KG1 (cell line): ENCODE measurements at regions not wholly inside any gene's neighbourhood (a gene's known extent, or its start where the extent isn't known, plus 50 kb on each side); places are given as distances from the start of the nearest gene placed in this dataset.
"Not testable (repeated sequence)": the region's sequence is repeated elsewhere in the genome, so short reads cannot be mapped to it uniquely, and the experiment has no call there.

ENCODE experiments used
- DNase-seq: peaks from one replicate; lab custom pipeline; 2025; lab: John Stamatoyannopoulos, UW

DNA sequence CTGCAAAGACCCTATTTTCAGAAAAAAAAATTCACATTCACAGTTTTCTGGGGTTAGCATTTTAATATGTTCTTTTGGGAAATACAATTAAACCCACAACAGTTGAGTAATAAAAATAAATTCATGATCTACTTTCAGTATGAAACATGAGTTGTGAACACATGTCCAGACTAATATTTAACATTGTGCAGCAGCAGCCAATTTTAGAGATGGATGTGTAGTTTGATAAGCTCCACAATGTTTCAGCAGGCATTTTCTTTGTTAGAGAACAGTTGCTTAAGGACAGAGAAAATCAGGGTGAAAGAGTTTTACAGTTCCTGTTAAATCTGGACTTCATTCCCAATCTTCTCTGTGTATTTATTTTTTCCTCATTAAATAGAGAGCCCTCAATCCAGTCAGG is 519.5 kb downstream of the PIK3C3 start:
- DNase-seq = no peak

DNA sequence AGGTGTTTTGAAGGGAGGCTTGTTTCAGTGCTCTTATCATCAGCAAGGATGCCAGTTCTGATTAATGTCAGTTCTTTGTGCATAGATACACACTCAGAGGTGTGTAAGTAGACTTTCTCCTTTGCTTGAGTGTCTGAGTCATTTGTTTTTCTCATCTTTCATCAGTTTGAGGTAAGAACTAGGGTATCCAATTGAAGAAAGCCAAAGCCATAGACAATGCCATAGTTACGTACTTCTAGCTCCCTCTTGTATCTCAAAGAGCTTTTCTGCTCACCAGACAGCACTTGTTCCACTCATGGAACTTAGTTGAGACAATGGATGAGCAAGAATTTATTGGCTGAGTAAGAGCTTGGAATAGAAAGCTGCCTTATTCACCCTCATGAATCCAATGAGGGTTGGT is 520.1 kb downstream of the PIK3C3 start:
- no peak for DNase-seq

DNA sequence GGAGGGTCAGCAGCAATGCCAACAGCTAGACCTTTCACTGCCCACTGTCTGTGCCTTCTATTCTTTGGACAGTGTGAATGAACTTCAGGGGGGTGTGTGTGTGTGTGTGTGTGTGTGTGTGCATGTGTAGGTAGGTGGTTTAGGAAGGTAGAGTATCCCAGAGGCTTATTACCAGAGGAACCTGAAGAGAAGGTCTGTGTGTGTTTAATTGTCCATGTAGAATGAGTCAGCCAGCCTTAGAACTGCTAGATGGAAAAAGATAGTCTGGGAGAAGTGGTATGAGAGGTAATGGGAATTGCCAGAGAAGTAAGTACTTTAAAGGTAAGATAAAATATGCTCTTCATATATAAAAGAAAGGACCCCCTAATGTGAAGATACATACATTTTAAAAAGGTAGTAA is 522.2 kb downstream of the PIK3C3 start:
- no peak for DNase-seq

DNA sequence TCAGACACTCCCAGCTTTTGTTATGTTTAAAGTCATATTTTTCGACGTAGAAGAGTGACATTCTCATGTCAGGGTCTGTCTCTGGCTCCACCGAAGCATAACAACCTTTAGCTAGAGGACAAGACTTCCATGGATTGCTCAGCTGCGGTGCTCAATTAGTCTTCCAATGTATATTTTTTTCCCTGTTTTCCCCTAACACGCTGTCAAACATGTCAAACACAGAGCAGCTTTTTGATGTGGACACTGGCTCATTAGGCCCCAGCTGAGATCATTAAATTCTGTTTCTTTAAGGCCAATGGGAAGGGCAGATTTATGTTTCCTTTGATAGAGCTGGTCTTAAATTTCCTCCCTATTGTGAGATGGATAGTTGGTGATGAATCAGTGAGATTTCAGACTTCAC is 525.4 kb downstream of the PIK3C3 start:
- no peak for DNase-seq

DNA sequence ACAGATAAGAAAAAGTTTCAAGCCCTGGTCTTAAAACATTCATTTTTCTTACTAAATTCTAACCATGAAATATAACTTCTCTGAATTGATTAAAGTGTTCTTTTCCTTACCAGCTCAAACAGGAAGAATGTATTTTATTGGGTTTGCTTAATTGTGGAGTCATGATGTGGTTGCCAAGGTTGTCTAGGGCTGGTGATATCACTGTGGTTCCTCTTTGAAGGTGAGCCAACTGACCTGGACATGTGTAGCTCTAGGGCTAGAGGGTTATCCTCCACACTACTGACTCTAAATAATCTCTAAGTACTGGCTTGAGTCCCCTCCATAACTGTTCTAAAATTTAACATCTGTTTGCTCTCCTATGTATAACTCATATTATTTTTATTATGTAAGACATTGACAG is 529.6 kb downstream of the PIK3C3 start:
- DNase-seq = no peak

DNA sequence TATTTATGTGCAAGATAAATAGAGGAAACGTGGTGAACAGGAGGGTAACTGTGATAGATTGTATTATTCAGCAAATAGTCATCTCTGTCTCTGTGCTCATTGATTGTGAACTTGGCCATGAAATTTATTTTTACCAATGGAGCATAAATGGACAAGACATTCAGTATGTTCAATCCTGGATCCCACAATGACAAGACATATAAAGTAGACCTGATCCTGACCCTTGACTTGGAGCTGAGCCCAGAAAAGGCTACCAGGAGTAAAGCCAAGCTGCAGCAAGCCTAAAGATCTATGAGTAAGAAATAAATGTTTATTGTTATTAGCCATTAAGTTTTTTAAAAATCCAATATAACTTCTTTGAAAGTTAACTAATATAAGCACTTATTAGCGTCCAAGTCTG is 531.2 kb downstream of the PIK3C3 start:
- DNase-seq = no peak

DNA sequence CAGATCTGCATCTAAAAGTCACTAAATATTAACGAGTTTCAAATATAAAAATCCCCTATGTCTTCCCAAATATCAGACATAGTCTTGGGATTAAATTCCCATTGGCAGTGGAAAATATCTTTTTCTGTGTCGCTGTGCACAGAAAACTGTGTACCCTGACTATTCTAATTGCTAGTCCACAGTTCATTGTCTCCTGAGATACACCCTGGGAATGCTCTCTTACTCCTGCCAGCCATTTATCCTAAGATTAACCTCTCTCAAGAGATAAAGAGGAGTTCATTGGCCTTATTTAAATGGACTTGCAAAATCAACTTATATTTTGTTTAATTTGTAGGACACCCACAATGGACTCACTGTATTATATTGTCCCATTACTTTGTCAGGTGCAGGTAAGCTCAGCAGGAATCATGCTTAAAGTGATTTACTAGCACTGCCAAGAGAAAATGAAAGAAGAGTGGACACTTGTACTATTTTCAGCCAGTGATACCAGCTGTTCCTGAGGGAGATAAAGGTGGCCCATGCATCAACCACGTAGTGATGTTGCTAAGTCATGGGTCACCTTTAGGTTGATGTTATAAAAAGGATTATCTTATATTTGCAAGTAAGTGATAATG is 553.8 kb downstream of the PIK3C3 start:
- DNase-seq = no peak

DNA sequence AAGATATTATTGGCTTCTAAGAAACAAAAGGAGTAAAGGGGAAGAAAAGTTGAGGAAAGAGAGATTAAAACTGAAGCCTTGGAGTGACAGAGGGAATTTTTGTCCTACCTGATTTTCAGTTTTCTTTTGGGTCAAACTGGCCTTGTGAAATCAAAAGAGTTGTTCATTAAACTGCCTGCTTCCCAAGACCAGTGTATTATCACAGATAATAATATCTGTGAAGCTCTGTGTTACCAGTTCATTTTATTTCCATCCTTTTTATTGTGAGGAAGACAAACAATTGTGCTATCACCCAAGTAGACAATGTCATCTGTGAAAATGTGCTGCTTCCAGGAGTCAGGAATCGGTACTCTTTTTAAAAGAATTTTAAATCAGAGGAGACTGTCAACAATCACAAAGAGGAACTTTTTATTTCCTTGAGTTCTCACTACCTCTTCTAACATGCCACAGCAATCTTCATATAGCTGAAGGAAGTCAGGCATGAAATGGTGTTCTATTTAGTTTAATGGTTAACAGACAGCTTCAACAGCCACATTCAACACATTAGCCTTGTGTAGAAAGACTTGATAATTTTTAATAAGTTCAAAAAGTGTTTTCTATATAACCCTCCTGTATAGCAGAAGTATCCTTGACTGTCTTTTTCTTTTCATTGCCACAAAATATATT is 554.8 kb downstream of the PIK3C3 start:
- no peak for DNase-seq

DNA sequence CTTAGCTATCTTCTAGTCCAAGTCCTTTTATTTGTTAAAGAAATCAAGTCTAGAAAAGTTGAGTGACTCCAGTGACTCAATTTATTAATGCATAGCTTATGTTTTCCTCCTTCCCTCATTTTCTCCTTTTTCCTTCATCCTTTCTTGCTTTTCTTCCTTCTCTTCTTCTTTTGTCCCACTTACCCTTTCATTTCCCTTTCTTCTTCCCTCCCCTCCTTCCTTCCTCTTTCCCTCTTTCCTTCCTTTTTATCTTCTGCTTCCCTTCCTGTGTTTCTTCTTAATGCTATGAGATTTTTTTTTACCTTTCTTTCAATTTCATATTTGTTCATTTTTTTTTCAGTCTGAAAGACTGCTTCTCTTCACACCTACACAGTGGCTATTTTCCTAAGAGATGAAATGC is 555.5 kb downstream of the PIK3C3 start:
- no peak for DNase-seq

DNA sequence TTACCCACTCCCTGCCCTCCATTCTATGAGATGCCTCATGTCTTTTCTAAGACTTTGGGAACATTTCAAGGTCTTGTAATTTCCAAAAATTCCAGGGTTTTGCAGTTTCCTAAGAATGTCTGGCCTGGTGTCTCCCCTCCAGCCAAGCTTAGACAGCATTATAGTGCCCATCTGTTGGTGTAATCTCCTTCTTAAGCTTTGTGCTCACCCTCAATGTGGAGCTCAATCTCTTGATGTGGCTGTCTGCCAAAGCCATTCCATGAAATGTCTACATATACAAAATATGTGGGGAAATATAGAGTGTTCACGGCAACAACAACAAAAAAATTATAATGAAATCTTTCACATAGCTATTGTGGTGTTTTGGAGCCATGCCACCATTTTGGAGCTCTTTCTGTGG is 558.4 kb downstream of the PIK3C3 start:
- DNase-seq = no peak

DNA sequence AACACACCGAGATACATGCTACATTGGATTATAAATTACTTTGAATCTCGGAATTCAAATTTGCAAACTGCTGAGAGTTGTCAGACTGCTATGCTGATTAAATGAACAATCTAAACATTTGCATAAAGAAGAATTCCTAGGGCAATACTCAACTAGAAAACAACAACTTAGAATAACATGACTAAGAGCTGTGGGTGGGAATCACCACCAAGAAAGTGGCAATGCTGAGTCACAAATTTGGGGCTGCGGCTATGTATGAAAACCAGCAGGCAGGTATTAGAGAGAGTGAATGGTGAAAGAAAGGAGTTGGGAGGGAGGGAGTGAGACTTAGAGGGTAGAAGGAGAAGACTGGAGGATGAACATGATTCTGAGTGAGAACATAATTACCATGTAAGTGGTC is 559.5 kb downstream of the PIK3C3 start:
- no peak for DNase-seq

DNA sequence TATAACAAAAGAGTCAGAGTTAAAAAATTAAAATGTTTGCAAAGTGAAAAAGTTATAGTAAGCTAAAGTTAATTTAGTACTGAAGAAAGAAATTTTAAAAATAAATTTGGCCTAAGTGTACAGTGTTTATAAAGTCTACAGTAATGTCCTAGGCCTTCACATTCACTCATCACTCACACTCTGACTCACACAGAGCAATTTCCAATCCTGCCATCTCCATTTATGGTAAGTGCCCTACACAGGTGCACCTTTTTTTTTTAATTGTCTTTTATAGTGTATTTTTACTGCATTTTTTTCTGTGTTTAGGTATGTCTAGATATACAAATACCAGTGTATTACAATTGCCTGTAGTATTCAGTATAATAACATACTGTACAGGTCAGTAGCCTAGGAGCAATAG is 562.9 kb downstream of the PIK3C3 start:
- DNase-seq = no peak

DNA sequence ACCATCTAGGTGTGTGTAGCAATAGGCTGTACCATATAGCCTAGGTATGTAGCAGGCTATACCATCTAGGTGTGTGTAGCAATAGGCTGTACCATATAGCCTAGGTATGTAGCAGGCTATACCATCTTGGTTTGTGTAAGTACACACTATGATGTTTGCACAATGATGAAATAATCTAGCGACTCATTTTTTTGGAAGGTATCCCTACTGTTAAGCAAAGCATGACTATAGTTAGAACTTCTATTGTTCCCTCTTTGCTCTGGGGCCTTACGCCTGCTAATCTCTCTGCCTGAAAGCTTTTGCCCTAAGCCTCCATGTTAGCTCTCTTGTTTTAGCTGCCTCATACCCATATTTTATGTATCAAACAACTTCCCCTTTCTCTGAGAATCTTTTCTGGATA is 563.3 kb downstream of the PIK3C3 start:
- DNase-seq = not testable (repeated sequence)

DNA sequence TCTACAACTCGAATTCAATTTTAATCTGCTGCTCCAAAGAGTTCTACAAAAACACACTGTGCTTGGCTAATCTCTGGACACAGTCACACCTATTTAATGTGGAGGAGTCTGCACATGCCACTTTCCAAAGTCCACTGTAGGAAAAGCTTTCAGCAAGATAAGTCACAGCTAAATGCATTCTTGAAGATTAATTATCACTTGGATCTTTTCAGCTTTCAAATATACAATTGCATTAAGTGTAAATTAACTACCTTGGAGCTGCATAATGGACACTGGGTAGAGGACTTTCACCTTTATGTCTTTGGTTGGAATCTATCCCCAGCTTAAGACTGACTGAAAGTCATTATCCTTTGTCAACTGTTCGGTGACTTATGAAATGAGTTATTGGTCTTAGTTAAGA is 565.1 kb downstream of the PIK3C3 start:
- DNase-seq = no peak

DNA sequence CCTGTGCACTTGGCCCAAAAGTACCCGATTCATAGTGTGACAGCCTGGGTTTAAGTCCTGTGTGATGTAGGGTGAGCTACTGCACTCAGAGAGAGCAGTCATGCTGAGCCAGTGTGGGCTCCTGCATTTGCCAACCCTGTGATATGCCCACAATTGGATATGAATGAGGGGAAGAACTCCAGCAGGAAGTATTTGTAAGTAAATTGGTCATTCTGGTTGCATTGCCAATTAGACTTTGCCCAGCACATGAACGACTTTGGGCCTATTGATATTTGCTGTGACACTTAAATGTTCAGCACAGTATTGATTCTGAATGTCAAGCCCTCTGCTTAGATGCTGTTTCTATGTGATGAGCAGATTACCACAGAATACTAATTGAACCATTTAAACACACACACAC is 570.9 kb downstream of the PIK3C3 start:
- DNase-seq = no peak

DNA sequence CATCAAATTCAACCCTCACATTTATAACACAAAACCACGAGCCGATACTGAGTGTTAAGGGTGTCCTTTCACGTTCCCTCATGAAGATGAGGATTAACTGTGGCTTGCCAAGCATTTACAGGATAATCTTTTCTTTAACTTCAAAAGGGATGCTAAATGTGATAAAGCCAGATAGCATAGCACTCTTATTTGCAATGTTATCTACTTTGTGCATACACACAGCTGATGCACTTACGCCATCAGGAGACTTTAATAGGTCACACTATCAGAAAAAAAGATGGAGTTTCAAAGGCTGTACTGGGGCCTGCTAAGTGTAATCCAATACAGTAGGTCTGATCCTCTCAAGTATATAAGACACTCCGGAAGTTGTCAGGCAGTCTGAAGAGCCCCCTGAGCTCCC is 572.7 kb downstream of the PIK3C3 start:
- DNase-seq = no peak

DNA sequence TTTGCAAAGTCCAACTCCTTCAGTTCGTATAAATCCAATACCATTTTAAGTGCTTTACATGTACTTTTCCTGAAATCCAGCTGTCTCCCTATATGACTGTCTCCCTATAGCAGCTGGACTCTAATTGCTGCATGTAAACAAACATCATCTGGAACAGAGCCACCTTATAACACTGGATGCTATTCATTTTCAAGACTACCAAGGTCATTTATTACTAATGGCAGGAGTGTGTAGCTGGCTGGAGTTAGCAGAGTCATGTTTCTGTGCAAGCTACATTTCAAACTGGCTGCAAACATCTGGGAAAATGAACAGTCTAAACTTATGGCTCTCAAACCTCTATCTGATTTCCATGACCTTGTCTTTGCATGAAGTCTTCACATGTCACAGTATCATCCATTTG is 575.2 kb downstream of the PIK3C3 start:
- no peak for DNase-seq

DNA sequence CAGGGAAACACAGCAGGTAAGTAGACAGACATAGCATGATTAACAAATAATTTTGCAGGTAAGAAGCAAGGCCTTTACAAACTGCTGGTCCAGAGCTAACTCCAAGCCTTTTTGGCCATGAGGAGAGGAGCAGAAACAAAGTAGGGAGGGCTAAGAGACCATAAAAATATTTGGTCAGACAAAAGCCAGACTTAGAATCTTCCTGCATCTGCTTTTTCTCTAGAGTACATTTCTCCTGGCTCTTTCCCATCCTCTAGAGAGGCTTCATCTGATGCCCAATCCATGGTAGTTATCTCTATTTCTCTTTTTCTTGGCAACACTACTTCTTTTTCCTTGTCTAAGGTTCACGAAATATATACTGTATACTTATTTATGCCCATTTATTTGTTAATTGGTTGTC is 577.1 kb downstream of the PIK3C3 start:
- no peak for DNase-seq

DNA sequence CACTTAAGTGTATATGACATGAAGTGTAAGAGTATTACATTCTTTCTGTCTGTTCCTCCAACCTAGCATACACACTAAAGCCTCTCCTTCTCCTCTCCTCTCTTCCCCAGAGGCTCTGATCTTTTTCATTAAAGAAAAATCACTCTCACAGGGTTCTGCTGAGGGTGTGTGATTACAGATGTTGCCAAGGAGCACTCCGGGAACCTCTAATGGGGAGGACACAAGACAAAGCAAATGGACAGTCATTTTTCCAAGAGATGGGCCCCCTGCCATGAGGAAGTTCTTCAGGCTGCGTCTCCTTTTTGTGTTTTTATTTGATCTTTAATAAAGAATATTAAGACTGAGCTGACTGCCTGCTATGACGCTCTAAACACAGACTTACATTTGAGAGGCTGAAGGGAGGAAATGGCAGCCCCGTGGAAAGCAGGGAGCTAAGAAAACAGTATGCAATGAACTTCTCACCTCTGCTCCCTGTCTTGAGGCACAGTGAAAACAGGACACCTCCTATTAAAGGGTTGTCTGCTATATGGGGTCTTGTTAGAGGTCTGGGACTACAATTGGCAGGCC is 578.1 kb downstream of the PIK3C3 start:
- DNase-seq = no peak

DNA sequence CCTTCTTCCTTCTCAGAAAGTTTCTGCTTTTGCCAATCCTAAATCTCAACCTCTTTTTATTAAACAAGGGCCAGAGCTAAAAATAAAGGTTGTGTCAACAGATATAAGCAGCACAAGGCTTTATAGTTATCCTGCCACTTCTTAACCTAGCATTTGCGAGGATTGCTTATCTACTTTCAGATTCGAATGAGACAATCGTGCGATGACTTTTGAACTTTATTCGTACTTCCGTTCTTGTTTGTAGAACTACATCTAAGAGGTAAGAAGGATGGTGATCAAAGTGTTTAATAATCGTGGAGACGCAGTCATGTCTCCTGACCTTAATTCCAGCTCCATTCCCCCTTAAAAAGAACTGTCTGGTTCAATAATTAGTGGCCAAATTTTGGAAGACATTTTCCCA is 578.6 kb downstream of the PIK3C3 start:
- no peak for DNase-seq

DNA sequence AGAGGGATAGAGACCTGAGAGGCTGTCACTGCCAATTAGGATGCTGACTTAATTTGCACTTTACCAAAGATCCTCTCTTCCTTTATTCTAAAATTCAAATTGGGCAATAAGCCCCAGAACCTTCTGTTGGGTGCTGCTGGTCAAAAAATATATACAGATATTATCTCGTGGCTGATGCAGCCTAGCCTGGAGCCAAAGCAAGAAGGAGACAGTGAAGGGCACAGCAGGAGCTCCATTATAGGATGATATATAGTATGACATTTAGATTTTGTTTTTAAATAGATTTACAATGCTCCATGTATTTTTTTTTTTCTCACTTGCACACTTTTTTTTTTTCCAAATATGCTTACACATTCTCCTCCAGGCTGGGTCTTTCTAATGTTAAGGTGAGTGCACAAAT is 579.3 kb downstream of the PIK3C3 start:
- DNase-seq = no peak

DNA sequence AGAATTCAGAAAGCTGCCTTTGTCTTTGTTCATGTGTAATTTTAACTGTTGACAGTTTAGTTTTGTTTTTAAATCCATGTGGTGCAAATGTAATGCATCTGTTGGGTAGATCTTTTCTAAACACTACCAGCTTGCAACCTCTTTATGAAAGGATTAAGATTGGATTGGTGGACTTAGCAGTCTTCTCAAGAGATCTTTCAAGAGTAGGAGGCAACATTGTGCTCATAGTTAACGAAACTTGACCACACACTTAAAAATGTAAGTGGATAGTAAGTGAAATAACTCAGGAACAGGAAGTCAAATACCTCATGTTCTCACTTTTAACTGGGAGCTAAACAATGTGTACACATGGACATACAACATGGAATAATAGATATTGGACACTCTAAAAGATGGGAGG is 579.0 kb downstream of the RIT2 start:
- no peak for DNase-seq

DNA sequence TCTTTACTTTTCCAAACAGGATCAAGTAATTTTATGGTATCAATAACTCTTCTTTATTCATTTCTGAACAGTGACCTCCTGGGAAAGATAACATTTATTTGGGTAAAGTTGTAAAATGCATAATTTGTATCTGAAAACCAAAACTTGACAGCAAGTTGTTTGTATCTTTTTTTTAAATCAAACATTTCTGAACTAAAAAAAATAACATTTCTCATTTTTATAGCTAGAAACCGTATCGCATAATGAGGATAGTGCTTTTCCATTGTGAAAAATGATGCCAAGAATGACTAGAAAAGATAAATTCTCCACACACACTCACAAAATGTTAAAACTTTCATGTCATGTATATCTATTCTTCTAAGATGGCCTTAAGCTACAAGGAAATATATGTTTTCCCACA is 578.2 kb downstream of the RIT2 start:
- DNase-seq = no peak

DNA sequence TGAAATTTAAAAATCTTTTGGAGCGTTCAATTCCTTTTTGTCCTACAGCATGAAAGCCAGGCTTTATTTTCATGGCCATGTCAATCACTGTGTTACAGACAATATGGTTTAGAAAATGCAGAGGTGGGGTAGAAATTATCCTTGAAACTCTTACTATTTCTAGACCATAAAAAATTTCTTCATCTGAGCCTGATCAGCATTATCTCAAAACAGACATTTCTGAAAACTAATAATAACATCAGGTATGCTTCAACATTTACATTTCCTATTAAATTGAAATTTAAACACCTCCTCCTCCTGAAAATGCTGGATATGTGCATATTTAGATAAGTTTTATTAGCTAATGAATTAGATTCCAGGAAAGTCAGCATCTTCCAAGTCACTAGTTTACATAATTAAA is 570.6 kb downstream of the RIT2 start:
- DNase-seq = no peak
